GM18873 (cell line): ENCODE measurements at regions not wholly inside any gene's neighbourhood (a gene's known extent, or its start where the extent isn't known, plus 50 kb on each side); places are given as distances from the start of the nearest gene placed in this dataset.

ENCODE experiments used
- ATAC-seq: cut with Tn5 transposase; IDR thresholded peaks from one replicate; pipeline ENCODE4 v1.9.1; 2021; ENCODE audit warnings: mild to moderate bottlenecking, moderate library complexity, moderate number of reproducible peaks; ENCODE audit not compliant: unreplicated experiment, low FRiP score

DNA sequence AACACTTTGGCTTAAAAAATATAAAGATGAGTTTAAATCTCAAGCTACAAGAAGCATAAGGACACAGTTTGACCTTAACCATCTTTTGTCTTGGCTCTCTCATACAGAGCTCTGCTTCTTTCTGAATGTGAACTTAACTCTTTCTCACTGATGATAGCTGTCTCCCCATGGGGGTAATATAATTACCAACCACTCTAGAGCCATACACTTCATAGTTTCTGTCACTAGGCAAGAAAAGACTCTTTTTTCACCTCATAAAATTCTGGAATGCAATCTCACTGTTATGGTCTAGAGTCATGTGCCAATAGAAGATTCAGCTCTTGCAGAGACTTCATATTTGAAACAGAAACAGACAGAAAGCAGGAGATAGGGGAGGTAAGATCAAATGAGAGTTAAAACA is 481.7 kb upstream of the AGA start:
- ATAC-seq = no peak

DNA sequence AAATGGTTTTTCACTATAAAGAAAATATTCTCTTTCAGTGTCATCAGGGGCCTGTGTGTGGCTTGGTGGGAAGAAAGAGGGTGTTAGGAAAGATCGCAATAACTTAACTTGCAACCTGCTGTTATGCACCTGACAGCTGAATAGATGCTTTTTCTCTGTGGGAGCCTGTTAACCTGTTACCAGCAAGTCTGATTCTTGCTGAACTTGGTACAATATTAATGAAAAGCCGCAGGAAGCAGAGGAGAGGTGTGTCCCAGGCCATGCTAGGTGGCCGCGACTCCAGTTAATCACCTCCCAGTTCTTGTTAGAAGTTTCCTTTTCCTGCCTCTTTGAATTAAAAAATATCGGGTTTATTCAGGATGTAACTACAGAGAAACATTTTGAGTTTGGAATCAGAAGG is 494.8 kb upstream of the AGA start:
- no peak for ATAC-seq

GRCh38 chr4:177938226-177938625 is 496.0 kb upstream of the AGA start:
- no peak for ATAC-seq

DNA sequence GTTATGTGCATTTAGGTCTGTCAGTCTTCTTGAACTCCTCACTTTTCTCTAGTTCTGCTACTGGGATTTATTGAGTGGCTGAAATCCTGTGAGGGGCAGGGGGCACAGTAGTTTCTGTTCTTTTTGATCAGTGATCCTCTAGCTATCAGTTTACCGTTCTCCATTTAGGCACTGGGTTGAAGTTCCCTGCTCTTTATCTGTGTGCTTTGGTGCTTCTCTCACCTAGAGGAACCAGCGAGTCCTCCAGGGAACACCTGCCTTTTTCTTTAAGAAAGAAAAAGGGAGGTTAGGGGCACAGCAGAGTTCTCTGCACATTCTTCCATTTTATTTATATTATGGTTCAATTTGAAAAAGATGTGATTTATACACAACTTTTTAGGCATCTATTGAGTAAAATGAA is 503.0 kb upstream of the AGA start:
- ATAC-seq = no peak

- no peak for ATAC-seq
These were observed 505.4 kb upstream of the AGA start for GRCh38 chr4:177947607-177948006.

DNA sequence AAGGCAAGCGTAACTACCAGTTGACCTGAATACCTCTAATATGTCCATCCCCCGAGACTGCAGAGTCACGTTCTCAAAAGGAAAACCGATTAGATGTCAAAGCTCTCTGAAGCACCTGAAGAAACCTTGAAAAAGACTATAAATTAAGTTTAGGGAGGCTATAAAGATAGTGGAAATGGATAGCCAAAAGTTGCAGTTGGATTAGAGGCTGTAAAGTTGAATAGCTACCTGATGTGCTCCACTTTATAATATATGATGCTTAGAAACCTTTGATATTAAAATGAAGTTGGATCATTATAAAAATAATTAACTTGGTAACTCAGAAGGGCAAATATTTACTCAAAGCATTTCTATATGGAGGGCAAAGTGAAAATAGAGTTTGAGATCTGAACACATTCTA is 506.6 kb upstream of the AGA start:
- no peak for ATAC-seq

DNA sequence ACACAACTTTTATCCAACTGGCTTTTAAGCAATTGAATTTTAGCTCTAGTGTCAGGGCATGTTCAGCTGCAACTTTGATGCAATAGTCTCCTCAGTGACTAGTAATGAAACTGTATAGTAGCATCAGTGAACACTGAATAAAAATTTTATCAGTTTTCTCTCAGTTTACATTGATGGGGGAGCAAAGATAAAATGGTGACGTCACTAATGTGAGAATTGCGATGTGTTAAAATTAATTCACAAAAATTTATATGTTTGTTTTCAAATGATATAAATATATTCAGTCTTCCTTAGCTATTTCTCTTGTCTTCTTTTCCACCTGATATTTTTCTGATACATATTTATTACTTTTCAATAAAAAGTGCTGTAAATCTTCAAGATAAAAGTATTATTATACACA is 508.8 kb upstream of the AGA start:
- ATAC-seq = no peak

- no peak for ATAC-seq
These were observed 510.5 kb upstream of the AGA start for GRCh38 chr4:177952723-177953122.

- no peak for ATAC-seq
These were observed 515.5 kb upstream of the AGA start for GRCh38 chr4:177957596-177958360.

DNA sequence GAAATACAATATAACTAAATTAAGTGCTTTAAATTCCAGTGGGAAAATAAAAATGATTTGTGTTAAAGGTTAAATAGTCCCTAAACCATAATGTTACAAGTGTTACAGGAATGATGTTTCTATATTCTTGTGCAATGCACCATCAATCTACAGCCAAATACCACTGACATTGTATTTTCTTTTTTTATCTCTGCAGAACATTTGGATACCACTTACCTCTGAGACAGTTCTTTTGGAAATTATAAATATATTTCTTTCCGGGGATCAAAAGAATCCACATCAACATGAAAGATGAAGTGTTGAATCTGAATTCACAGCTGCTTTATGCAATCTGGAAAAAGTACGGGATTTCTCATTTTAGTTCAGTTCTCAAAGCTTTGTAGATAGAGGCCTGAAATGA is 518.3 kb upstream of the AGA start:
- no peak for ATAC-seq

DNA sequence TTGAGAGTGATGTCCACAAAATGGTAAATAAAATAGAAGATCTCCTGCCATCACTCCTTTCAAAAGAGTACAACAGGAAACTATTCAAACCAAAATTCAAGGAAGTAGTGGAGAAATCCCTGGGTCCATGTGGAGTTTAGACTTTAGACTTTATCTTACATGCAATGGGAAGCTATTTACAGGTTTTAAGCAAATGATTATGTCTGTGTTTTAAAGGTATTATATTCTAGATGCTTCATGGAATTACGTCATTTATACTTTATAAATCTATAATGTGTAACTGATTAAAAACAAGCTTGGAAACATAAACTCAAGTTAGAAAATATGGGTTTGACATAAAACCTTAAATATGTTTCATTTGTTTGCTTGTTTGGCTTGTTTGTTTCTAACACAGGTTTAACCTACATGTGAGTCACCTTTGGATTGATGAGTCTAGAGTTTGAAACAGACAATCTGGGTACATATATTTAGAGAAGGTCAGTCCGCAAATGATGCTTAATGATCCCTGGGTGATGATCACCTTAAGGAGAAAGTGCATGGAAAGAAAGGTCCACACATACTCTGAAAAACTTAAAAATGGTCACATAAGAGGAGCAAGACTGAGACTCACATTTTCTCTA is 519.6 kb upstream of the AGA start:
- ATAC-seq = no peak

DNA sequence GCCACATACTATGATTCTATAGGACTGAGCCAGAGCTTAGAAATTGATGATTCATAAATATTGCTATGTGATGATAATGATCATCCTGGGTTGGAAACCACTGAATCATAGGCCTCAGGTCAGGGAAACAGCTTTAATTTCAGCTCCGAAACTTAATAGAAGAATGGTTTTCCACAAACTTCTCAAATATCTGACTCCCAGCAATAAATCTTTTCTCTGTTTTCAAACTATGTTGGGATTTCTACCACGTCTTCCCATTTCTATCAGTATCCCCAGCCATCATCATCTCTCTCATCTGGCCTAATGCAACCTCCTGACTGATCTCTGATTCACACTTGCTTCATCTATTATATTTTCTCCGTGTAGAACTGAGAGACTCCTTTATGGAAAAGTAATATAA is 521.8 kb upstream of the AGA start:
- no peak for ATAC-seq

- no peak for ATAC-seq
These were observed 522.5 kb upstream of the AGA start for GRCh38 chr4:177964693-177965168.

GRCh38 chr4:177967328-177967727 is 525.1 kb upstream of the AGA start:
- no peak for ATAC-seq

- no peak for ATAC-seq
These were observed 526.7 kb upstream of the AGA start for GRCh38 chr4:177968817-177969442.

DNA sequence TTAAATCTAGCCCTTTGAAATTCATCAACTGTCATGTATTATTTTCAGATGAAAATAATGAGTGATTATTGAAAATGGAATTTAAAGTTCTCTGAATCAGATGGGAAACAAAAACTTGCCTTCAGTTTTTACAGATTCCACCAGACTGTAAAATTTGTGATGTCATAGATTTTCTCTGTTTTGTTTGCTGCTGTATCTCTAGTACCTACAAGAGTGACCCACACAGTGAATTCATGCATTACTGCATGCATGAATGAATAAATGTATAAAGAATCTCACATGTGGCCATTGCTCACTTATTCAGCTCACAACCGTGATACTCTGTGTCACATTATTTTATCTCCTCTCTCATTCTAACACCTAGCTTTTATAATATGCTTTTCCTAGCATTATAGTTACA is 532.2 kb upstream of the AGA start:
- ATAC-seq = no peak

- ATAC-seq = no peak
These were observed 533.2 kb upstream of the AGA start for GRCh38 chr4:177975315-177975987.

- no peak for ATAC-seq
These were observed 544.0 kb upstream of the AGA start for GRCh38 chr4:177986236-177986635.

DNA sequence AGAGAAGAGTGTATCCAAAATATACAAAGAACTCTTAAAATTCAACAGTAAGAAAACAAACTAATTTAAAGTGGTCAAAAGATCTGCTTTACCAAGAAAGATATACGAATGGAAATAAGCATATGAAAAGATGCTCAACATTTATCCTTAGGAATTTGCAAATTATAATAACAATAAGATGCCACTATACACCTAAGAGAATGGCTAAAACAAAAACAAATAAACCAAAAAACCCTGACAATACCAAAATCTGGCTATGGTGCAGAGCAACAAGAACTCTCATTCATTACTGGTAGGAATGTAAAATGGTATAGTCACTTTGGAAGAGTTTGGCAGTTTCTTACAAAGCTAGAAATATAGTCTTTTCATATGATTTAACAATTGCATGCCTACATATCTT is 545.7 kb upstream of the AGA start:
- no peak for ATAC-seq

GRCh38 chr4:177989503-177990201 is 547.4 kb upstream of the AGA start:
- no peak for ATAC-seq
